HepG2 (cell line): ENCODE measurements at regions not wholly inside any gene's neighbourhood (a gene's known extent, or its start where the extent isn't known, plus 50 kb on each side); places are given as distances from the start of the nearest gene placed in this dataset.

Experiments
- BRD4 ChIP-seq: sonication (generic); formaldehyde crosslinking; IDR thresholded peaks from 2 replicates; pipeline ENCODE4 v1.4.0; 2020; ENCODE audit warnings: missing genetic modification reagents
- KDM3A ChIP-seq: IDR thresholded peaks from 2 replicates; pipeline ENCODE4 v1.6.1; 2018; ENCODE audit warnings: low read depth, missing compliant biosample characterization
- KLF11 ChIP-seq: IDR thresholded peaks from 2 replicates; pipeline ENCODE4 v1.6.1; 2016; ENCODE audit warnings: missing compliant biosample characterization
- NFYB ChIP-seq: sonication (generic); formaldehyde crosslinking; IDR thresholded peaks from 2 replicates; pipeline ENCODE4 v1.4.0; 2020; ENCODE audit warnings: missing genetic modification reagents
- PTBP1 ChIP-seq: fragments of 200-400 bp; formaldehyde crosslinking; IDR thresholded peaks from 2 replicates; pipeline ENCODE4 v1.6.1; 2018; ENCODE audit warnings: low read length, low read depth; ENCODE audit not compliant: poor library complexity, severe bottlenecking
- TEAD3 ChIP-seq: optimal IDR thresholded peaks from 2 replicates; pipeline ENCODE3; 2016; ENCODE audit warnings: borderline replicate concordance
- TGIF2 ChIP-seq: IDR thresholded peaks from 2 replicates; pipeline ENCODE4 v1.6.1; 2016; ENCODE audit warnings: control low read depth, missing compliant biosample characterization
- THYN1 ChIP-seq: sonication (generic); formaldehyde crosslinking; IDR thresholded peaks from 2 replicates; pipeline ENCODE4 v1.8.1; 2023; ENCODE audit warnings: low read depth, mild to moderate bottlenecking, moderate library complexity, missing genetic modification reagents, borderline replicate concordance
- ZC3H4 ChIP-seq: sonication (generic); formaldehyde crosslinking; IDR thresholded peaks from 2 replicates; pipeline ENCODE4 v1.4.0; 2020; ENCODE audit warnings: missing genetic modification reagents, borderline replicate concordance
- ZIK1 ChIP-seq: sonication (generic); formaldehyde crosslinking; IDR thresholded peaks from 2 replicates; pipeline ENCODE4 v1.5.0; 2020; ENCODE audit warnings: mild to moderate bottlenecking, low read depth, missing genetic modification reagents, borderline replicate concordance
- ZNF24 ChIP-seq: fragments of 450-650 bp; IDR thresholded peaks from 2 replicates; pipeline ENCODE4 v1.6.1; 2017; ENCODE audit warnings: antibody characterized with exemption, mild to moderate bottlenecking
- TF ChIP-seq, protein P1 (sequence below), 2 experiments: sonication (generic) in 1 of 2; formaldehyde crosslinking in 1 of 2; IDR thresholded peaks; 2 replicates each; pipeline versions ENCODE4 v1.4.0 to v1.6.1; 2016 to 2020; ENCODE audit warnings: borderline replicate concordance in 1 of 2, low read depth in 1 of 2, mild to moderate bottlenecking in 1 of 2, missing genetic modification reagents in 1 of 2
- TF ChIP-seq, protein P2 (sequence below): sonication (generic); formaldehyde crosslinking; IDR thresholded peaks from 2 replicates; pipeline ENCODE4 v1.4.0; 2020; ENCODE audit warnings: missing genetic modification reagents, mild to moderate bottlenecking, borderline replicate concordance
- TF ChIP-seq, protein P3 (sequence below): IDR thresholded peaks from 2 replicates; pipeline ENCODE4 v1.4.0; 2020; ENCODE audit warnings: mild to moderate bottlenecking, missing genetic modification reagents
- TF ChIP-seq, protein P4 (sequence below): IDR thresholded peaks from 2 replicates; pipeline ENCODE4 v1.6.1; 2016; ENCODE audit warnings: missing compliant biosample characterization, missing genetic modification reagents, borderline replicate concordance

DNA sequence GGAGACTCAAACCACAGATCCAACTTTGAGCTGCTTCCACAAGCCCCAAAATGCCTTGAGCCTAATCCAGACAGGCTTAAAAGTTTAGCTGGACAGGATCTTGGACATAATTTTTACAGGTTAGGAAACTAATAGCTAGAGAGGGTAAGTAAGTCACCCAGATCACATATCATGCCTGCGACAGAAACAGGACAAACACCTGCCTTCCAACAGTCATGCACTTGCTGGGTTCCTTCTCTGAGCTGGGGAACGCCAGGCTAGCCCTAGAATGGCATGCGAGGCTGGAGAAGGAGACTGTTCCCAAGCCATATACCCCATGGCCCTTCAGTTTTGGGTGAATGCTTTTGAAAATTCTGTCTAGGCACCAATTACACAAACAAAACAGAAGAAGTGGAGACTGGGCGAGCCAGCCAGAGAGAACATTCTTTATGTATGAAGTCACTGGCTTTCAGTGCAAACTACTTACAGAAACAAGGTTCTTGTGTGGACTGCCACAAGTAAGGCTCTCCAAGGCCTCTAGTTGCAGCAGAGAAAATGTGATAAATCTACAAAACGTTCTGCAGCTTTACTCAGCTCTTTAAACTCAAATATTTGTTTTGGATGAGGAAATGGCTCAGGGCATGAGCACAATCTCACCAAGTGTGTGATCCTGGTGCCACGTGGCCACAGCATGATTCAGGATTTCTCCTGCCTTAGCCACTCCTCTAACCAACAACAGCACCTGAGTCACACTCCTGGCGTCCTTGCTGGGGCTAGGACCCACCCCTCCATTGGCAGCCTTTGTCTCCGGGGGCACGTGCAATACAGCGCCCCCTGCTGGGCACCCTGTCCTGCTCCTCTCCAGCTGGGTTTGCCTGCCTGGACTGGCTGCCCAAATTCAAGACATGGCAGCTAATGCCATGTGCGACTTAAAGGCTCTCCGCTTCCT lies 73.4 kb upstream of the UBL3 start (continued):
- TF ChIP-seq, protein P1, sequence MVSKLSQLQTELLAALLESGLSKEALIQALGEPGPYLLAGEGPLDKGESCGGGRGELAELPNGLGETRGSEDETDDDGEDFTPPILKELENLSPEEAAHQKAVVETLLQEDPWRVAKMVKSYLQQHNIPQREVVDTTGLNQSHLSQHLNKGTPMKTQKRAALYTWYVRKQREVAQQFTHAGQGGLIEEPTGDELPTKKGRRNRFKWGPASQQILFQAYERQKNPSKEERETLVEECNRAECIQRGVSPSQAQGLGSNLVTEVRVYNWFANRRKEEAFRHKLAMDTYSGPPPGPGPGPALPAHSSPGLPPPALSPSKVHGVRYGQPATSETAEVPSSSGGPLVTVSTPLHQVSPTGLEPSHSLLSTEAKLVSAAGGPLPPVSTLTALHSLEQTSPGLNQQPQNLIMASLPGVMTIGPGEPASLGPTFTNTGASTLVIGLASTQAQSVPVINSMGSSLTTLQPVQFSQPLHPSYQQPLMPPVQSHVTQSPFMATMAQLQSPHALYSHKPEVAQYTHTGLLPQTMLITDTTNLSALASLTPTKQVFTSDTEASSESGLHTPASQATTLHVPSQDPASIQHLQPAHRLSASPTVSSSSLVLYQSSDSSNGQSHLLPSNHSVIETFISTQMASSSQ (IDR thresholded peaks at IDR 0.05; ENCODE audit: low read depth) = peak; percentile 63; the same call in 1 of the 2 replicates
- TF ChIP-seq, protein P1 (CRISPR knock-in tag; IDR thresholded peaks at IDR 0.05; ENCODE audit: borderline replicate concordance) = peak; percentile 85
- TF ChIP-seq PTBP1 (no peak), ZC3H4 (CRISPR knock-in tag) (no peak), ZNF24 (no peak), THYN1 (no peak), TGIF2 (CRISPR knock-in tag) (peak; percentile 56; the same call in 1 of the 2 replicates), NFYB (CRISPR knock-in tag) (peak; percentile 27; the same call in 1 of the 2 replicates), BRD4 (0 out of 2 replicates have a peak, but pooled peaks have one; percentile 20), KDM3A (CRISPR knock-in tag) (peak; percentile 89; the same call in 1 of the 2 replicates), ZIK1 (CRISPR knock-in tag) (peak; percentile 75; the same call in 1 of the 2 replicates), KLF11 (CRISPR knock-in tag) (peak; percentile 50; the same call in 1 of the 2 replicates), TEAD3 (CRISPR knock-in tag) (peak; percentile 71)
- TF ChIP-seq, protein P2, sequence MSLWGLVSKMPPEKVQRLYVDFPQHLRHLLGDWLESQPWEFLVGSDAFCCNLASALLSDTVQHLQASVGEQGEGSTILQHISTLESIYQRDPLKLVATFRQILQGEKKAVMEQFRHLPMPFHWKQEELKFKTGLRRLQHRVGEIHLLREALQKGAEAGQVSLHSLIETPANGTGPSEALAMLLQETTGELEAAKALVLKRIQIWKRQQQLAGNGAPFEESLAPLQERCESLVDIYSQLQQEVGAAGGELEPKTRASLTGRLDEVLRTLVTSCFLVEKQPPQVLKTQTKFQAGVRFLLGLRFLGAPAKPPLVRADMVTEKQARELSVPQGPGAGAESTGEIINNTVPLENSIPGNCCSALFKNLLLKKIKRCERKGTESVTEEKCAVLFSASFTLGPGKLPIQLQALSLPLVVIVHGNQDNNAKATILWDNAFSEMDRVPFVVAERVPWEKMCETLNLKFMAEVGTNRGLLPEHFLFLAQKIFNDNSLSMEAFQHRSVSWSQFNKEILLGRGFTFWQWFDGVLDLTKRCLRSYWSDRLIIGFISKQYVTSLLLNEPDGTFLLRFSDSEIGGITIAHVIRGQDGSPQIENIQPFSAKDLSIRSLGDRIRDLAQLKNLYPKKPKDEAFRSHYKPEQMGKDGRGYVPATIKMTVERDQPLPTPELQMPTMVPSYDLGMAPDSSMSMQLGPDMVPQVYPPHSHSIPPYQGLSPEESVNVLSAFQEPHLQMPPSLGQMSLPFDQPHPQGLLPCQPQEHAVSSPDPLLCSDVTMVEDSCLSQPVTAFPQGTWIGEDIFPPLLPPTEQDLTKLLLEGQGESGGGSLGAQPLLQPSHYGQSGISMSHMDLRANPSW (CRISPR knock-in tag) = no peak
- TF ChIP-seq, protein P3, sequence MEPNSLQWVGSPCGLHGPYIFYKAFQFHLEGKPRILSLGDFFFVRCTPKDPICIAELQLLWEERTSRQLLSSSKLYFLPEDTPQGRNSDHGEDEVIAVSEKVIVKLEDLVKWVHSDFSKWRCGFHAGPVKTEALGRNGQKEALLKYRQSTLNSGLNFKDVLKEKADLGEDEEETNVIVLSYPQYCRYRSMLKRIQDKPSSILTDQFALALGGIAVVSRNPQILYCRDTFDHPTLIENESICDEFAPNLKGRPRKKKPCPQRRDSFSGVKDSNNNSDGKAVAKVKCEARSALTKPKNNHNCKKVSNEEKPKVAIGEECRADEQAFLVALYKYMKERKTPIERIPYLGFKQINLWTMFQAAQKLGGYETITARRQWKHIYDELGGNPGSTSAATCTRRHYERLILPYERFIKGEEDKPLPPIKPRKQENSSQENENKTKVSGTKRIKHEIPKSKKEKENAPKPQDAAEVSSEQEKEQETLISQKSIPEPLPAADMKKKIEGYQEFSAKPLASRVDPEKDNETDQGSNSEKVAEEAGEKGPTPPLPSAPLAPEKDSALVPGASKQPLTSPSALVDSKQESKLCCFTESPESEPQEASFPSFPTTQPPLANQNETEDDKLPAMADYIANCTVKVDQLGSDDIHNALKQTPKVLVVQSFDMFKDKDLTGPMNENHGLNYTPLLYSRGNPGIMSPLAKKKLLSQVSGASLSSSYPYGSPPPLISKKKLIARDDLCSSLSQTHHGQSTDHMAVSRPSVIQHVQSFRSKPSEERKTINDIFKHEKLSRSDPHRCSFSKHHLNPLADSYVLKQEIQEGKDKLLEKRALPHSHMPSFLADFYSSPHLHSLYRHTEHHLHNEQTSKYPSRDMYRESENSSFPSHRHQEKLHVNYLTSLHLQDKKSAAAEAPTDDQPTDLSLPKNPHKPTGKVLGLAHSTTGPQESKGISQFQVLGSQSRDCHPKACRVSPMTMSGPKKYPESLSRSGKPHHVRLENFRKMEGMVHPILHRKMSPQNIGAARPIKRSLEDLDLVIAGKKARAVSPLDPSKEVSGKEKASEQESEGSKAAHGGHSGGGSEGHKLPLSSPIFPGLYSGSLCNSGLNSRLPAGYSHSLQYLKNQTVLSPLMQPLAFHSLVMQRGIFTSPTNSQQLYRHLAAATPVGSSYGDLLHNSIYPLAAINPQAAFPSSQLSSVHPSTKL = peak; percentile 98
- TF ChIP-seq, protein P4, sequence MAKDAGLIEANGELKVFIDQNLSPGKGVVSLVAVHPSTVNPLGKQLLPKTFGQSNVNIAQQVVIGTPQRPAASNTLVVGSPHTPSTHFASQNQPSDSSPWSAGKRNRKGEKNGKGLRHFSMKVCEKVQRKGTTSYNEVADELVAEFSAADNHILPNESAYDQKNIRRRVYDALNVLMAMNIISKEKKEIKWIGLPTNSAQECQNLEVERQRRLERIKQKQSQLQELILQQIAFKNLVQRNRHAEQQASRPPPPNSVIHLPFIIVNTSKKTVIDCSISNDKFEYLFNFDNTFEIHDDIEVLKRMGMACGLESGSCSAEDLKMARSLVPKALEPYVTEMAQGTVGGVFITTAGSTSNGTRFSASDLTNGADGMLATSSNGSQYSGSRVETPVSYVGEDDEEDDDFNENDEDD (CRISPR knock-in tag) = peak; percentile 82; the same call in 1 of the 2 replicates
